ENCODE measurements at regions not wholly inside any gene's neighbourhood (a gene's known extent, or its start where the extent isn't known, plus 50 kb on each side); places are given as distances from the start of the nearest gene placed in this dataset.

DNA sequence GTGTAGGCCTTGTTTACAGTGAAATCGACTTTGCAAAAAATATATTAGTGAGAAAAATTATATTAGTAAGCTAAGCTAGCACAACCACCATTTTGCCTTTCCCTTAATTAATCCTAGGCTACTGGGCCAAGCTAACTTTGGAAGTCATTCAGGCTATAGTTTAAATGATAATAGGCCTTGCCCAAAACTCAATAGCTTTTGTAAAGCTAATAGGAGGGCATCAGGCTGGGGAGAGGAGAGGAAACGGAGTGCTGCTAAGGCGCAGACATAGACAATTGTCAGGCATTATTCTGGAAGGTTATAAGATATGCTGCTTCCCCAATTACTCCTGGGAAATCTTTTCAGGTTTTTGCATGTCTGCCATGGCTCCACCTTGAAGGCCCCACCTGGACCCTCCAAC lies 1286.0 kb downstream of the NSUN3 start:
- H3K27me3 ChIP-seq: no peaks in the 10 kb centered on the region
- no peaks in the 10 kb centered on the region for H3K4me1 ChIP-seq
- DNase-seq: no peak
- no peaks in the 10 kb centered on the region for H3K36me3 ChIP-seq
- TF ChIP-seq, protein P1, sequence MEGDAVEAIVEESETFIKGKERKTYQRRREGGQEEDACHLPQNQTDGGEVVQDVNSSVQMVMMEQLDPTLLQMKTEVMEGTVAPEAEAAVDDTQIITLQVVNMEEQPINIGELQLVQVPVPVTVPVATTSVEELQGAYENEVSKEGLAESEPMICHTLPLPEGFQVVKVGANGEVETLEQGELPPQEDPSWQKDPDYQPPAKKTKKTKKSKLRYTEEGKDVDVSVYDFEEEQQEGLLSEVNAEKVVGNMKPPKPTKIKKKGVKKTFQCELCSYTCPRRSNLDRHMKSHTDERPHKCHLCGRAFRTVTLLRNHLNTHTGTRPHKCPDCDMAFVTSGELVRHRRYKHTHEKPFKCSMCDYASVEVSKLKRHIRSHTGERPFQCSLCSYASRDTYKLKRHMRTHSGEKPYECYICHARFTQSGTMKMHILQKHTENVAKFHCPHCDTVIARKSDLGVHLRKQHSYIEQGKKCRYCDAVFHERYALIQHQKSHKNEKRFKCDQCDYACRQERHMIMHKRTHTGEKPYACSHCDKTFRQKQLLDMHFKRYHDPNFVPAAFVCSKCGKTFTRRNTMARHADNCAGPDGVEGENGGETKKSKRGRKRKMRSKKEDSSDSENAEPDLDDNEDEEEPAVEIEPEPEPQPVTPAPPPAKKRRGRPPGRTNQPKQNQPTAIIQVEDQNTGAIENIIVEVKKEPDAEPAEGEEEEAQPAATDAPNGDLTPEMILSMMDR (IDR thresholded peaks at IDR 0.05; ENCODE audit: low read depth, low read length): no peak
- H3K9me3 ChIP-seq: no peaks in the 10 kb centered on the region
- H3K4me3 ChIP-seq (ENCODE audit: low read depth, low read length): no peak overlapping the region

DNA sequence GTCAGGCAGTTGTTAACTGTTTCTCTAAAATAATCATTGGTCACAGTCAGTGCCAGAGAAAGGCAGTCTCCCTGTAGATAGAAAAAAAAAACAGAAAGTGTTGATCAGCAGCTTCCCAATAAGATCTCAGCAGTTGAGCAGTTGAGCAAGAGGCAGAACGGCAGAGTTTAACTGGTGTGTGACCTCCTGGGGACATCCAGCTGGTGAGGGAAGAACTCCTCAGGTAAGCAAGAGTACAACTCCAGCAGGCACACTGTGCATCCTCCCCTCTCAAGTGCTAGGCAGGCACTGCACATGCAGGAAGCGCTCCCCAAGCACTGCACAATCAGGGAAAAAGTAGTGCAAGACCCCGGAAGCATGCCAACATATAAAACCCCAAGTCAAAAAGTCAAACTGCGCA lies 1287.2 kb downstream of the NSUN3 start:
- no peaks in the 10 kb centered on the region for H3K36me3 ChIP-seq
- H3K27me3 ChIP-seq: no peaks in the 10 kb centered on the region
- H3K4me1 ChIP-seq: no peaks in the 10 kb centered on the region
- H3K4me3 ChIP-seq (ENCODE audit: low read depth, low read length): no peak overlapping the region
- DNase-seq: no peak
- TF ChIP-seq, protein P1 (IDR thresholded peaks at IDR 0.05; ENCODE audit: low read depth, low read length): no peak
- no peaks in the 10 kb centered on the region for H3K9me3 ChIP-seq

DNA sequence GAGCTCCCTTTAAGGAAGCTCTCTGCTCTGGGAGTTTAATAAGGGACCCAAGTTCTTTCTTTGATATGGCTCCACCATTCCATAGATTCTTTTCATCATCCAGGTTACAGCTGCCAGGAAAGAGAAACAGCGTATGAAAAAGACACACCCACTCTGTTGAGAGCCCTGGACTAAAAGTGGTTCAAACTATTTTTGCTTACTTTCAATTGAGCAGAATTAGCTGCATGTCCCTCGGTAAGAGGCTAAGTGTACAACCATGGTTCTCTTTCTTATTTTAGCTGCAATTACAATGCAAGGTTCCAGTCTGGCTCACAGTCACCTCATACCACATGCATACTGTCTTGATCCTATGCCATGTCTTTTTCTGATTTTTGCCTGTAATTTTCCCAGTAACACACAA lies 1288.3 kb downstream of the NSUN3 start:
- TF ChIP-seq, protein P1 (IDR thresholded peaks at IDR 0.05; ENCODE audit: low read depth, low read length): no peak
- H3K27me3 ChIP-seq: no peaks in the 10 kb centered on the region
- H3K9me3 ChIP-seq: no peaks in the 10 kb centered on the region
- H3K36me3 ChIP-seq: no peaks in the 10 kb centered on the region
- H3K4me1 ChIP-seq: no peaks in the 10 kb centered on the region
- no peak for DNase-seq
- H3K4me3 ChIP-seq (ENCODE audit: low read depth, low read length): no peak overlapping the region

DNA sequence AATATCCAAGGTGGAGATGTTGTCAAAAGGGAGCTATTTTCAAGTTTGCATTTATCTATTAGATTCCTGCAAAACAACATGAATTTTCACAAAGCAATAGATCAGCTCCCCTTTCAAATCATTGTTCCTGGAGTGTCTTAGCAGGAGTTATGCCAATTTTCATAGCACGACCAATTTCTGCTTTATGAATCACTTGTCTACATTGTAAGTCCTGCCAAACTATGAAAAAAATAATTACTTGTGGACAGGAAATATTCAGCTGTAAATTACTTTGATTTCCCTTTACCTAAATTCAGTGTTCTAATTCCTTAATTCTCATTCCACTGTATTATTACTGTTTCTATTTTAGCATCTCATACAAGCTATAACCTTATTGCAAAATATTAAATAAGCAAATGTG lies 1289.6 kb downstream of the NSUN3 start:
- no peak overlapping the region for H3K4me3 ChIP-seq (ENCODE audit: low read depth, low read length)
- no peaks in the 10 kb centered on the region for H3K9me3 ChIP-seq
- no peaks in the 10 kb centered on the region for H3K4me1 ChIP-seq
- H3K36me3 ChIP-seq: no peaks in the 10 kb centered on the region
- no peak for DNase-seq
- H3K27me3 ChIP-seq: no peaks in the 10 kb centered on the region
- TF ChIP-seq, protein P1 (IDR thresholded peaks at IDR 0.05; ENCODE audit: low read depth, low read length): no peak

DNA sequence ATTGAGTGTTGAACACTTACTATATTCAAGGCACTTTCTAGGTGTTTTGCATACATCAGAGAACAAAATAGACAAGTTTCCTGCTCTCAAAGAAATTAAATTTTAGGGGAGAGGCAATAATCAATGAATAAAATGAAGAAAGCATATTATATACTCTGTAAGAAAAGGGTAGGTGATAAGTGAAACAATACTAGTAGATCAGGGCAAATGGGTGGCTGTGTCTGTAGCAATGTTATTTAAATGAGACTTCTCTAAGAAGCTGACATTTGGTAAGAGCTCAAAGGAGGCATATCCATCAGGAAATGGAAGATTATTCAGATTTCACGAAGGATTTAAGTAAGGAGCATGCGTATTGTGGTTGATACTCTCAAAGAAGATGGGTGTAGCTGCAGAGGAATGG lies 1291.6 kb downstream of the NSUN3 start:
- no peaks in the 10 kb centered on the region for H3K36me3 ChIP-seq
- TF ChIP-seq, protein P1 (IDR thresholded peaks at IDR 0.05; ENCODE audit: low read depth, low read length): no peak
- H3K4me3 ChIP-seq (ENCODE audit: low read depth, low read length): no peak overlapping the region
- H3K9me3 ChIP-seq: no peaks in the 10 kb centered on the region
- no peaks in the 10 kb centered on the region for H3K27me3 ChIP-seq
- no peaks in the 10 kb centered on the region for H3K4me1 ChIP-seq
- DNase-seq: no peak

DNA sequence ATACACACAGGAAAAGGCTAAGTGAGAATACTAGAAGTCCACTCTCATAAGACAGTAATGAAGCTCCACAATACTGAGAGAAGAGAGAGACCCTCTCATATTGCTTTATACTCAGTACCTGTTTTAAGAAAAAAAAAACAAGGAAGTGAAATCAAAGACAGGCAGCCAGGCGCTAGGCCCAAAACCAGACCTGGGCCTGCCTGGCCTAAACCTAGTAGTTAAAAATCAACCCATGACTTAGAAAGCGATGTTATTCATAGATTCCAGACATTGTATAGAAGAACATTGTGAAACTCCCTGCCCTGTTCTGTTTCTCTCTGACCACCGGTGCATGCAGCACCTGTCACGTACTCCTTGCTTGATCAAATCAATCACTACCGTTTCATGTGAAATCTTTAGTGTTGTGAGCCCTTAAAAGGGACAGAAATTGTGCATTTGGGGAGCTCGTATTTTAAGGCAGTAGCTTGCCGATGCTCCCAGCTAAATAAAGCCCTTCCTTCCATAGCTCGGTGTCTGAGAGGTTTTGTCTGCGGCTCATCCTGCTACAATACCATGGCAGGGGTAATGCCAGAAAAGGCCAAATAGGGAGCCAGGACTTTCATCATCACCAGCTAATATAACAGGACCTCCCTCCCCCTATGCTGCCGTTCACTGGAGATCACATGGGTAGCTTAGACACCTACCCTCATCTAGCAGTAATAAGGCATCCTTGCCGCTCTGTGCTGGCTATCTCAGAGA lies 1294.1 kb downstream of the NSUN3 start:
- TF ChIP-seq, protein P1 (IDR thresholded peaks at IDR 0.05; ENCODE audit: low read depth, low read length): no peak
- Histone ChIP-seq H3K9me3 (no peaks in the 10 kb centered on the region), H3K4me3 (ENCODE audit: low read depth, low read length) (no peak overlapping the region), H3K27me3 (no peaks in the 10 kb centered on the region), H3K4me1 (no peaks in the 10 kb centered on the region), H3K36me3 (no peaks in the 10 kb centered on the region)
- no peak for DNase-seq
